Panc1 (cell line): ENCODE measurements at regions not wholly inside any gene's neighbourhood (a gene's known extent, or its start where the extent isn't known, plus 50 kb on each side); places are given as distances from the start of the nearest gene placed in this dataset.

Experiments used
- ATAC-seq: fragments of 200-7000 bp; cut with Tn5 transposase; 2 replicates; pipeline ENCODE4 v1.9.1; 2020; ENCODE audit warnings: mild to moderate bottlenecking, moderate library complexity
- BruUV-seq: library from RNA; stranded (reverse); fragments of 400-500 nt; replicated peaks from 2 replicates; lab custom pipeline; 2021; lab: Mats Ljungman, UMichigan
- CTCF ChIA-PET: fragments of 300-600 bp; sonication (Branson Sonifier 250); formaldehyde crosslinking; loops from one replicate; lab custom pipeline; 2022; ENCODE audit warnings: antibody characterized with exemption; lab: Charles Lee
- POLR2A ChIA-PET: fragments of 300-600 bp; sonication (Branson Sonifier 250); formaldehyde crosslinking; loops from one replicate; lab custom pipeline; 2022; ENCODE audit warnings: antibody characterized with exemption; lab: Charles Lee
- DNase-seq: peaks from one replicate; pipeline ENCODE4 v3.0.0-alpha.2; 2010; ENCODE audit warnings: low read depth, low spot score
- H3K27ac ChIP-seq: 2 replicates; pipeline ENCODE4 v1.5.1; 2011; ENCODE audit warnings: mild to moderate bottlenecking, low read length, inconsistent platforms
- H3K27me3 ChIP-seq: fragments of 200-500 bp; sonication (Bioruptor generic); 2 replicates; pipeline ENCODE4 v1.6.0; 2014; ENCODE audit warnings: low read length, inconsistent platforms; ENCODE audit not compliant: control insufficient read depth, insufficient read depth
- H3K36me3 ChIP-seq: fragments of 200-500 bp; sonication (Bioruptor generic); 2 replicates; pipeline ENCODE4 v1.5.1; 2014; ENCODE audit warnings: inconsistent platforms, mild to moderate bottlenecking, low read length, moderate library complexity; ENCODE audit not compliant: control insufficient read depth, insufficient read depth
- H3K4me1 ChIP-seq: 2 replicates; pipeline ENCODE4 v1.5.1; 2011; ENCODE audit warnings: inconsistent platforms, mild to moderate bottlenecking, low read length, moderate library complexity; ENCODE audit not compliant: control insufficient read depth, insufficient read depth
- H3K4me3 ChIP-seq, 2 experiments: 2 replicates each; pipeline ENCODE4 v1.5.1; 2011 to 2012; ENCODE audit warnings: low read depth in 2 of 2, low read length in 2 of 2, mild to moderate bottlenecking in 2 of 2, inconsistent platforms in 1 of 2, moderate library complexity in 1 of 2
- H3K9me3 ChIP-seq: fragments of 200-500 bp; sonication (Bioruptor generic); 2 replicates; pipeline ENCODE4 v1.5.1; 2014; ENCODE audit warnings: low read depth, mild to moderate bottlenecking, inconsistent platforms, low read length, moderate library complexity; ENCODE audit not compliant: control insufficient read depth, insufficient read depth
- CTCF ChIP-seq: fragments of 450-650 bp; IDR thresholded peaks from 2 replicates; pipeline ENCODE4 v1.5.1; 2017; ENCODE audit warnings: mild to moderate bottlenecking
- POLR2AphosphoS5 ChIP-seq: IDR thresholded peaks from 2 replicates; pipeline ENCODE4 v1.6.1; 2012; ENCODE audit warnings: mild to moderate bottlenecking, low read depth, low read length, moderate library complexity
- REST ChIP-seq, 2 experiments: IDR thresholded peaks; 2 replicates each; pipeline ENCODE4 v1.6.1; 2011 to 2012; ENCODE audit warnings: low read depth in 2 of 2, control low read depth in 1 of 2, low read length in 1 of 2, mild to moderate bottlenecking in 1 of 2, moderate library complexity in 1 of 2; ENCODE audit not compliant: insufficient read depth in 1 of 2
- SIN3A ChIP-seq: IDR thresholded peaks from 2 replicates; pipeline ENCODE4 v1.6.1; 2012; ENCODE audit warnings: low read depth, mild to moderate bottlenecking, low read length, moderate library complexity, borderline replicate concordance; ENCODE audit not compliant: insufficient read depth
- TCF7L2 ChIP-seq: IDR thresholded peaks from 2 replicates; pipeline ENCODE4 v1.6.1; 2011; ENCODE audit warnings: mild to moderate bottlenecking, low read depth, low read length, inconsistent platforms
- in situ Hi-C: cut with HindIII; loops from 2 replicates; pipeline ENCODE4 v1.10.0; 2016; ENCODE audit warnings: low sequenced_read_pairs, low pct_unique_long_range_greater_than_20kb
- intact Hi-C: fragments of 100-400 bp; cut with micrococcal nuclease; formaldehyde crosslinking; loops from one replicate; pipeline ENCODE4 v1.10.0; 2022; ENCODE audit not compliant: unreplicated experiment

- Histone ChIP-seq H3K36me3 (no peaks in the 10 kb centered on the region), H3K27ac (no peak overlapping the region), H3K4me1 (no peaks in the 10 kb centered on the region), H3K9me3 (no peaks in the 10 kb centered on the region), H3K27me3 (no peaks in the 10 kb centered on the region), H3K4me3 (no peak overlapping the region)
- ATAC-seq (no peak), DNase-seq (no peak)
- POLR2A ChIA-PET = no interaction called here
- CTCF ChIA-PET = no interaction called here
- intact Hi-C loops = no loop called here
- no peak for TF ChIP-seq REST (IDR thresholded peaks at IDR 0.05; ENCODE audit: insufficient read depth in 1 of 2, low read depth in 2 of 2, low read length in 1 of 2)
- in situ Hi-C loops = no loop called here
- no TSS peak for BruUV-seq
Measured at GRCh38 chr10:15460661-15461060, 89.6 kb upstream of the FAM171A1 start.

- no peaks in the 10 kb centered on the region for H3K4me1 ChIP-seq
- POLR2A ChIA-PET = no interaction called here
- no peak for DNase-seq
Measured at GRCh38 chr10:15459218-15459617, 88.1 kb upstream of the FAM171A1 start.

More at GRCh38 chr10:15459218-15459617, 88.1 kb upstream of the FAM171A1 start:
- Histone ChIP-seq H3K4me3 (no peak overlapping the region), H3K9me3 (no peaks in the 10 kb centered on the region), H3K27ac (no peak overlapping the region), H3K36me3 (no peaks in the 10 kb centered on the region), H3K27me3 (no peaks in the 10 kb centered on the region)
- TF ChIP-seq POLR2AphosphoS5 (no peak), TCF7L2 (no peak), SIN3A (no peak), REST (IDR thresholded peaks at IDR 0.05; ENCODE audit: insufficient read depth in 1 of 2, low read depth in 2 of 2, low read length in 1 of 2) (no peak), CTCF (no peak)
- BruUV-seq = no TSS peak
- in situ Hi-C loops (no loop called here), intact Hi-C loops (no loop called here)
- ATAC-seq = no peak
- CTCF ChIA-PET = no interaction called here
